Hematopoietic multipotent progenitor cell treated with erythropoietin and hydrocortisone succinate and interleukin-3 and kit ligand, for 6 days (in vitro differentiated cells): ENCODE measurements at regions not wholly inside any gene's neighbourhood (a gene's known extent, or its start where the extent isn't known, plus 50 kb on each side); places are given as distances from the start of the nearest gene placed in this dataset.
A peak's percentile ranks its signal among the peaks of the same experiment; 100 is the strongest.
"Not testable (repeated sequence)": the region's sequence is repeated elsewhere in the genome, so short reads cannot be mapped to it uniquely, and the experiment has no call there.

Experiments used
- DNase-seq: peaks from one replicate; pipeline ENCODE4 v3.0.0-alpha.2; 2015

DNA sequence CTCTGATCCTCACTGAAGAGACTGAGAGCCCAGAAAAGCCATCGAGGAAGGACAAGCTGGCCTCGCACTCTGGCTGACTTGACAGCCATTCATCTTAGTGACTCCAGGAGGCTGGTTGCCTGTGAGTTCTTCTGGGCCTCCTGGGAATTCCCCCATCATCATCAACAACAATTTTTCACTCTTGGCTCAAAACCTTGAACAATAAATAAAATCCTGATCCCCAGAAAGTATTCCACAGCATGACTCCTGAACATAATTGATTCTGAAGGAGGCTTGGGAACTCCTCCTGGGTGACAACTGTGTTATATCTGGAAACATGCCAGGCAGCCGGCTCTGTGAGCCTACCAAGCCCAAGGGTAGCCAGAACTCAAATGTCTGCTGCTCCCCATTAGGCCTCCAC is 188.6 kb downstream of the SHQ1 start:
- DNase-seq, result no peak

DNA sequence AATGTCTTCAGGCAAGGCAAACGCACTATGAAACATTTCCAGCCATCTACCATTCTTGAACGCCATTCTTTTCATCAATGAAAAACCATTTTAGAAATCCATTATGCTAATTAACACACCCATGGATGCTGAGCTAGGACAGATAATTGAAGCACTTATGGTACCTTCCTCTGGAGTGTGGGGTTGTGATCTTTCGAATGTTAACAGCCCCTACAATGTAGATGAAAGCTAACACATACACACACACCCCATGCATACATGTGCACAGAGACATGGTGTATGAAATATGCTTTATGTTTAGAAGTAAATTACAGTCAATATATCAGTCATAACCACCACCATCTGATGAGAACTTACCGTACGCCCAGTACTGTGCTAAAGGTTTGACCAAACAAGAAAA is 189.1 kb downstream of the SHQ1 start:
- DNase-seq, result no peak

DNA sequence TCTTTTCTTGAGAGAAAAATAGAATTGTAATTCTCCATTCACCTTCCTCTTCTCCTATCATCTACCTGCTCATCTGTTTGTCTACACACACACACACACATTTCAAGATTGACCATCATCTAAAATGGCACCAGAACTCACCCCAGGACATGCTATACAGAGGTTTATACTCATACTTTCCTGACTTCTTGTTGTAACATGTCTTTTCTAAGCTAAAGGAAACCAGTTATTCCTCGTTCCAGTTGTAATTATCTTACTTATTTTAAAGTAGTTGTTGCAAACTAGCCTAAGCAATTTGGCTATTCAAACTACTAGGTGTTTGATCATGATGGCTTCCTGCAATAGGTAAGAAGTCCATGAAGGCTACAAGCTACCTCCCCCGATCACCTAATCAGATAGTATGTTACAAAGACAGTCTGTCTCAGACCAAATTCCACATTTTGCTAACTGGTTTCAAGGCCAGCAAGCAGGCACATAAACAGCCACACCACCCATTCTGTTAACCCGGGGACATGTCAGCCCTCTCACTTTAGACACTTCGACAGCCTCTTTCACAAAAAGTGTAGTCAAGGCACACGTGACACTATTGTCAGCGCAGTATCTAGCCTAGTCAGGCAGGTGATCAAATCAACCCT is 189.7 kb downstream of the SHQ1 start:
- DNase-seq, result no peak

DNA sequence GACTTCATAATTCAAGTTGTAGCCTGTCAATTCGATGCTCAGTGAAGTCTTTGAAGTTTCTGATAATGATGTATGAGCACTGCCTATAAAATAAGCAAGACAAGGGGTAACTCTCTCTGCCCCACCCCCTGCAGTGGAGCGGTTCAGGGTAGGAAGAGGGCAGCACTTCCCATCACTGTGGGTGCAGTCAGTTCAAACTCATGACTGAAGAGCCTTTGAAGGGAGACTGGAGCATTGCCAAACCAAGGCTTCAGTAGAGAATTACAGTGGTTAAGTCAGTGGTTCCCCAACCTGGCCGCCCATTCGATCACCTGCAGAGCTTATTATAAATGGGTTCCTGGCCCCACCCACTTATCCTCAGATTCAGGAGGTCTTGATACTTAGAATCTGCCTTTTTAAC is 190.6 kb downstream of the SHQ1 start:
- peak; percentile 78 for DNase-seq

DNA sequence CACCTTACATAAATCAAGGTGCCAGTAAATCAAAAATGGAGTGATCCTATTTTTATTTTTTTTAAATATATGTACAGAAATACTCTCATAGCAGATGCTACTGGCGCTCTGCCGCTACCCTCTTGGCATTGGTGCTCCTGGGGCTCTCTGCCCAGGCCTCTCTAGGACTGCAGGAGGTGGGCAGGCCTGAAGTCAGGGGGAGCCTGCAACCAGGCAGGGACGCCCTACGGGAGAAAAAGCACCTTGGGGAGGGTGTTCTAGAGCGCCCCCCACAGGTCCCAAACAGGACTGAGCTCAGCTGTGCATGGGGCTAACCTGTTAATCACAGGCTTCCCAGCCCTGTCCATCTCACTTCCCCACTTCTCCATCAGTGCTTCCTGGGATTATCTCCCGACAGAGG is 192.5 kb downstream of the SHQ1 start:
- no peak for DNase-seq

DNA sequence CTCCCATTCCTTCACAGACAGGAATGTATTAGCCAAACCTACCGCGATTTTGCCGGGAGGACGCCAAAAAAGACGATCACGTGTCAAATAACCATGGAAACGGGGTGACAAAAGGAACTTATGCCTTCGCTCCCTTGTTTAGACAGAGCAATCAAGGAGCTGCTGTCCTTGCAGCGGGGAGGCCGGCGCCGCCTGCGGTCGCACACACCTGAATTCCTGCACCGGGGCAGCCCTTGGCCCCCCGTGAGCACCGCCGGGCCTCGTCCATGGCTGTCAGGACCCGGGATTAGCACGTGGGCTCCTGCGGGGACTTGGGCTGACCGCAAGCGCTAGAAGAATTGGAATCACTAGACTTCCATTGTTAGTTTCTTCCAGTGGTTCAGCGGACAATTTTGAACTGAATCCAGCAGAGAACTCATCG is 193.1 kb downstream of the SHQ1 start:
- peak; percentile 22 for DNase-seq

DNA sequence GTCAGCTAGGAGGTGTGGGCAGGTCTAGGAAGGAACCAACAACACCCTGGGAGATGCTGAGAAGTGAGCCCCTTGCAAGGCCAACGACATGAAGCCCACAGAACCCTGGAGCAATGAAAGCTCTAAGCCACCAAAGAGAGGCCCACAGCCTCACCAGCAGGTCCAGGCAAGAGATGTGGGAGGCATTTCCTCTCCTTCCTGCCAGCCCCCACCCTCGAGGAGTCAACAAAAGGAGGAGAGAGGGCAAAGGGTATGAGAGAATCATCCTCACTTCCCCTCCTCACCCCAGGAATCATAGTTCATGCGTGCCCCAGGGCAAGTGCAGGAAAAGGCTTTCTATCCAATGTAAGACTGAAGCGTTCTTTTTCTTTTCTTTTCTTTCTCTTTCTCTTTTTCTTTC is 195.8 kb downstream of the SHQ1 start:
- no peak for DNase-seq

DNA sequence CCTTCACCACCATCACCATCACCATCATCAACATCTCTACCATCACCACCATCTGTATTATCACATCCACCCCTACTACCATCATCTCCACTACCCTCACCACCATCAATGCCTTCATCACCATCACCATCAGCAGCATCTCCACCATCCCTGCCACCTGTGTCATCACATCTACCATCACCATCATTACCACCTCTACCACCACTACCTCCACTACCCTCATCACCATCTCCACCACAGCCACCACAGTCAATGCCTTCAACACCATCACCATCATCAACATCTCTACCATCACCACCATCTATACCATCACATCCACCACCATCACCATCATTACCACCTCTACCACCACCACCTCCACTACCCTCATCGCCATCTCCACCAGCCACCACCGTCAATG is 196.7 kb downstream of the SHQ1 start:
- no peak for DNase-seq

DNA sequence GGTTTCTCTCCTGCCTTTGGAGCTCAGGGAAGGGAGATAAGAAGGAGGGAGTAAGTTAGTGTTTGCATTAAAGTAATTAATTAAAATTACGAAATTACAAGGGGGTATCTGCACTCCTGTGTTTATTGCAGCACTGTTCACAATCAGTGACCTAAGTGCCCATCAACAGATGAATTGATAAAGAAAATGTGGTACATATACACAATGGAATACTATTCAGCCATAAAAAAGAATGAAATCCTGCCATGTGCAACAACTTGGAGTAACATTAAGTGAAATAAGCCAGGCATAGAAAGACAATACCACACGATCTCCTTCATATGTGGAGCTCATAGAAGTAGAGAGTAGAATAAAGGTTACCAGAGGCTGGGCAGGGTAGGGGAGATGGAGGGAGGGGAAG is 202.0 kb downstream of the SHQ1 start:
- DNase-seq, result no peak

DNA sequence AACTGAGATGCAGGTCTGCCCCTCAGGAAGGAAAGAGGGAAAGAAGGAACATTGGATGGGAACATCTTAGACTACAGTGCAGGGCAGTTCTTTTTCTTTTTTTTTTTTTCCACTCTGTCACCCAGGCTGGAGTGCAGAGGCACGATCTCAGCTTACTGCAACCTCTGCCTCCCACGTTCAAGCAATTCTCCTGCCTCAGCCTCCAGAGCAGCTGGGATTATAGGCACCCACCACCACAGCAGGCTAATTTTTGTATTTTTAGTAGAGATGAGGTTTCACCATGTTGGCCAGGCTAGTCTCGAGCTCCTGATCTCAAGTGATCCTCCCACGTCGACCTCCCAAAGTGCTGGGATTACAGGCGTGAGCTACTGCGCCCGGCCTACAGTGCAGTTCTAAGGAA is 204.6 kb downstream of the SHQ1 start:
- not testable (repeated sequence) for DNase-seq

DNA sequence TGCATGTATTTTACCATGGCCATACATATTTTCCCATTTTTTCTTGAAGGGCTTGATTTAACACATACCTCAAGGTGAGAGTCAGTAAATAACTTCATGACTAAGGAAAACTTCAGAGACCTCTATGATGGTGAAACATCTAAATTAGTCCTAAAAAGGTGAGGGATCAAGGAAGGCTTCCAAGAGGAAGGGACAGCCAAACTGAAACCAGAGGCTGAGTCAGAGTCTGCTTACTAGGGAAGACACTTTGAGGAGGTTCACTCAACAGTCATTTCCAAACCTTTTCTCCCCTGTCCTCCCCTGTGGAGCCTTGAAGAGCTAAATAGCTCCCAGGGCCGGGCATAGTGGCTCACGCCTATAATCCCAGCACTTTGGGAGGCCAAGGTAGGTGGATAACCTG is 206.6 kb downstream of the SHQ1 start:
- DNase-seq, result no peak

DNA sequence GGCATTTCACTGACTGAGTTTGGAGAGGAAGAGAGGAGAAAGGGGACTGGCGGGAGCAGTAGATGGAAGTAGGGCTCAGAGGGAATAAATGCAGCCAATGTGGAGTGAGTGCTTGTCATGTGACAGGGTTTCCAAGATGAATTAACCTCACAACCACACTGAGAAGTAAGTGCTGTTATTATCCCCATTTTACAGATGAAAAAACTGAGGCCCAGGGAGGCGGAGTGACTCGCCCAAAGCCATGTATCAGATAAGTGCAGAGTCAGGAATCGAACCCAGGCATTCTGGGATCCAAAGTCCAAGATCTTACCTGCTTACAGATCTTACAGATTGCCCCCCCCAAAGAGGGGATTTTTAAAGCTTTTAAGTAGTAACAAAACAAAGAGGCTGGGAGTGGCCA is 207.2 kb downstream of the SHQ1 start:
- DNase-seq, result no peak

DNA sequence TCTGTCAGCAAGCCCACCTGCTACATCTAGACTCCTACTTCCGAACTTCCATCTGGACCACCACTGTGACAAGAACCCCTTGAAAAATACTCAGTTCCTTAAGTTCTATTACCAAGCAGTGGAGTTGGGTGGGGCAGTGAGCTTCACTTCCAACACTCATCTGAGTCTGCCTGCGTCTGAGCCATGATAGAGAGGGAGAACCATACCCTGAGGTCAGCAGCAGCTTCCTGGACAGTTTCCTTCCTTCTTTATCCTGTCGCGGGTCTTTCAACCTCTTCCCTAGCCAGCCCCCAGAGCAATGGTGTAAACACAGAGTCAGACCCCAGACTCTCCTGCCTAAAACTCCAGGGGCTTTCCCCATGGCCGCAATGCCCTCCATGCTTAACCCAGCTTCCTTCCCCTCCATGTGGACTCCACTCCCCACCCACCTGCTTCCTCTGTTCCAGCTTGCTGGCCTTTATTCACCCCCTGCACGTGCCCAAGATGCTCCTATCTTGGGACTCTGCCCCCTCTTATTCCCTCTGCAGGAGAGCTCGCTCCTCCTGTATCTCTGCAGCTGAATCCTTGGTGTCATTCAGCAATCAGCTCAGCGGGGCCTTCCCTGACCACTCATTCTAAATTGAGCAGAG is 211.2 kb downstream of the SHQ1 start:
- DNase-seq, result no peak

DNA sequence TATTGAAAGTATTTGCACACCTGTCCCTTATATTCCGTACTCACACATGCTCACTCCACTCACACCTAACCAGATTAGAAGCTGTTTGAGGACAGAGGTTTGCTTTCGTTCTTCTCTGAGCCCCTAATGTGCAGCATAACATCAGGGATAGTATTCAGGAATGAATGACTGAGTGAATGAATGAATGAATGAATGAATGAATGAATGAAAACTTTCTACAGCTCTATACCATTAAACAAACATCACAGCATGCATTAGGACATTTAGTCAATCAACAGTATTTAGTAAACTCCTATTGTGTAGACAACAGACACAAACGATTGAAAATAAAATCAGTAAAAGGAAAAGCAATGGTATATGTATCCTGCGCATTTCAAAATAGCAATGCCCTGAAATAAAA is 212.7 kb downstream of the SHQ1 start:
- no peak for DNase-seq

DNA sequence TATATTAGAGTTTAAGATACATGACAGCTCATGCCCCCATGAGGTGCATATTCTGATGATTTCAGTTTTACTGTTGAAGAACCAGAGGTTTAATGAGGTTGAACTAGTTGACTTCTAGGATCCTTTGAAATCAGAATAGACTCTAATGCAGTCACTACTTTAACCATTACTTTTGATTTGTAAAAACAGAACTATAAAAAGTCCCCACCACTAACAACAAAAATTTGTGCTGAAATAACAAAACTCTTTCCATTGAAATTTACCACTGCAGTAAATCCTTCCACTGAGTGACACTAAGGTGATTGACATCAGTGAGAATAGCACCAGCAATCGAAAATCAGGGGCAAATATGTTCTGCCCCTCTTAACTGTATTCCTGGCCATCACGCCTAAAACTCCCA is 214.1 kb downstream of the SHQ1 start:
- no peak for DNase-seq

DNA sequence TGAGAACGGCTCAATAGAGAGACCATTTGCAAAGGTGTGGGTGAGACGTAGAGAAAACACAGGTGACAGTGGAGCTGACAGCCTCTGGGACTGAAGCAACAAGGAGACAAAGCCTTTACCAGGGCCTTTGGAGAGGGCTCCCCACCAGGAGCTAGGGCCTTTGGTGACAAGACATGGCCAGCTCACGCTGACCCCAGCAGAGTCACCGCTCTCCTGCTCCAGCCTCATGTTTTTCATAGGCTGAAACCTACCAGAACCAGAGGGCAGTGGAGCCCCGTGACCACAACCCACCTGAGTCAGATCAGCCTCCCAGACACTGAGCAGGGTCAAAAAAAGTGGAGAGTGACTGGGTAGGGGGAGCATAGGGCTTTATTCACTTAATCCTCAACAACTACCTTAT is 214.7 kb downstream of the SHQ1 start:
- no peak for DNase-seq

DNA sequence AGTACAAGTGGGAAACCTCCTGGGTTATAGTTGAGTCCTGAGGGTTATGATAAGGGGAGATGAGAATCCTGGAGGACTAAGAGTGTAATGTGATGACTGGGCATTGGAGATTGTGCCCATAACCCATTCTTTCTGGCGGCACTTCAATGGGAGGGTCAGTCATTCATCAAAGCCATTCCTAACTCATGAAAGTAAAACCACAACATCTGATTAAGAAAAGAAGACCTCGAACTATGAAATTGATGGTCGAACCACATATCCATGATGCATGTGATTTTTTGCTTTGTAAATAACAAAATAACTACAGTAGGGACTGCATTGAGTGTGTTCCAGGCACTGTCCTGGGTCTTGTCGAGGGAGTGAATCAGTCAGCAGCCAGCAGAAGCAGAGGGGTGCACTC is 215.1 kb downstream of the SHQ1 start:
- no peak for DNase-seq

DNA sequence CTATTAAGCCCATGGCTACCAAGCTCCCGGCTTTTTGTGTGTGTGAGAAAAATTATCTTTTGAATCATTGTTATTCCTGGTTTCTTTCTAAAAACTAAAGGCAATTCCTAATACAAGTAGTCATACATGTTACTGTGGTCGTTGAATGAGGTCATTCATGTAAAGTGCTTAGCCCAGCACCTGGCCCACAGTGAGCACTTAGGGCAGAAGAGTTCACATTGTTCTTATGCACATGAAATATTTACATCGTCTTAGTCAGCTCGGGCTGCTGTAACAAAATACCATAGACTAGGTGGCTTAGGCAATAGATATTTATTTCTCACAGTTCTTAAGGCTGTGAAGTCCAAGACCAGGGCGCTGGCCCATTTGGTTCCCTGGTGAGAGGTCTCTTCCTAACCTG is 216.1 kb downstream of the SHQ1 start:
- no peak for DNase-seq

DNA sequence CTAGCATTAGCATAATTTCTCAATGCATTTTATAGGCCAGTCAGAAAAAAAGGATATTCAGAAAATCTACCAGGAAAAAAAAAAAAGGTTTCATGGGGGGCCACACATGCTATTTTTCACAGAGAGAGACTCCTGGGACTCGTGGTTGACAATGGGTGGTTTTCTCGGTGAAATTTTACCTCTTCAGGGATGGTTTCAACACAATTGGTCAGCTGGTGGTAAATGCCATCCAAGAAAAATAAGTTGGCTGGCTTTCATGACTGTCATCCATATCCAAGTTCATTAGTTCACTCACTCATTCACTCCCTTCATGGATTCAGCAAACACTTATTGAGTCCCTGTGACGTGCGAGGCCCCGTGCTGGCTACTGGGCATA is 217.3 kb downstream of the SHQ1 start:
- no peak for DNase-seq

DNA sequence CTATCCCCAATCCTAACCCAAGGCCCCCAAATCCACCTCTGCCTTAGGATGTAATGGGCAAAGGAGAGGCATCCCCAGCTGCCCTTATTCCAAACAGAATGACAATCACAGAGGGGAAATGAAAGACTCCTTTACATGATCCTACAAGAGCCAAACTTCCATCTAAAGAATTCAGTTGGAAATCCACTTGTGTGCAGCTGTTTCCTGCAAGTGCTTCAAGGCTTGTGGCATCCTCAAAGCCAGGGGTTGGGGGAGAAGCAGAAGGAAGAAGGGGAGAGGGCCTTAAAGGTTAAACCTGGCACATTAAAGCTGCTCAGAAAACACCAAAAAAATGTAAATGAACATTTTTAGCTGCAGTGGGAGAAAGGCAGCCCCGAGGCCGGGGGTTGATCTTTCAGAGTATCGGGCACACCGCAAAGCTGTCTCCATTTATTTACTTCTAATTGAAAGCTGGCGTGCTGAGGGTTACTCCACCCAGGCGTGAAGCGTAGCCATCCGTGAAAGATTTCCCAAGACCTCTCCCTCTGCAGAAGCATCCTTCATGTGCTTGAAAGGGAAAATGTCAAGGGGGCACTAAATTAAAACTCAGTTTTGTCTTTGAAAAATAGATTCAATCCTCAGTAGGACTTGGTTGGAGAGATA is 217.8 kb downstream of the SHQ1 start:
- no peak for DNase-seq

DNA sequence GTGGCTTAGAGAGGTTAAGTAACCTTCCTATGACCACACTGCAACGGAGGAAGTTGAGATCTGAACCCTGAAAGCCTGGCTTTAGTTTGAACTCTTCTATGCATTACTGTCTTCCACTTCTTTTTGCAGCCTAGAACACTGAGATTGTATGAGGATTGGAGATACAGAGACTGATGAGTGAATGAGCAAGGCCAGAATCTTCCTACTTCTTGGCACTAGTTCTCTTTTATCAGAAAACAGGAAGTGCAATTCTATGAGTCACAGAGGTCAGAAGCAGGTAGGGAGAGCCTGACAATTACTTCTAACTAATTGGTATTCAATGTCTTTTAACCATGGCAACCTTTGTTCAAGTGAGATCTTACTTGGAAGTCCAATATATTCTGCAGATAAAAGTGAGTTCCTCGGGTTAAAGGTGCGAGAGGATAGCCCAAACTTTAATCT is 219.0 kb downstream of the SHQ1 start:
- peak; percentile 60 for DNase-seq

DNA sequence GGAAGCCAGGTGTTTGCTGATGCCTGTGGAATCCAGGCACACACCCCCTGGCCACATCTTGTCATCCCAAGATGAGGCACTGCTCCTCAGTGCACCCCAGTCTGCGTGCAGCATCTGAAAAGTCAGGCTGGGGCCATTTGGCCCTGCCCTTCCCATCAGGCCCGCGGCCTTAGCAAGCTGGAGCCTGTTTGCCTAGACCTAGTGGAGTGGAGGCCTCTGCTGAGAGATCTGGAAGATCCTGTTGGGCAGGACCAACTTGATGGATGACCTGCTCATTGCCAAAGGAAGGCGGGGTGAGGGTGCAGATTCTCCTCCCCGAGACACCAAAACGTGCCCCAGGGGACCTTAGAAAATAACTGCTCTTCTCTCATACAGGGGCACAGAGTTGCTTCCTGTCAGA is 220.2 kb downstream of the SHQ1 start:
- DNase-seq, result no peak

DNA sequence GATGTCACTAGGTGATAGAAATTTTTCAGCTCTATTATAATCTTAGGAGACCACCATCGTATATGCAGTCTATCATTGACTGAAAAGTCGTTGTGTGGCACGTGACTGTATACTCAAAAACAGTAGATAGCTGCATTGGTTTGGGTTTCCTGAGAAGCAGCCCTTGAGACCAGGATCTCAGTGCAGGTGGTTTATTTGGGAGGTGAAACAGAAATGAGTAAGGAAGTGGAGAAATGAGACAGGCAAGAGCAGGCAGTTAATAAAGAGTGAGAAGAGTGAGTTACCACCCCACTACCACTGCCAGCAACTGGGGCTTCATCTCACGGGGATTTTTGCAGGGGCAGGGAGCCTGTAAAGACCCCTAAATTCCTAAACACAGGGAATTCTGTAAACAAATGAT is 221.0 kb downstream of the SHQ1 start:
- DNase-seq, result no peak

DNA sequence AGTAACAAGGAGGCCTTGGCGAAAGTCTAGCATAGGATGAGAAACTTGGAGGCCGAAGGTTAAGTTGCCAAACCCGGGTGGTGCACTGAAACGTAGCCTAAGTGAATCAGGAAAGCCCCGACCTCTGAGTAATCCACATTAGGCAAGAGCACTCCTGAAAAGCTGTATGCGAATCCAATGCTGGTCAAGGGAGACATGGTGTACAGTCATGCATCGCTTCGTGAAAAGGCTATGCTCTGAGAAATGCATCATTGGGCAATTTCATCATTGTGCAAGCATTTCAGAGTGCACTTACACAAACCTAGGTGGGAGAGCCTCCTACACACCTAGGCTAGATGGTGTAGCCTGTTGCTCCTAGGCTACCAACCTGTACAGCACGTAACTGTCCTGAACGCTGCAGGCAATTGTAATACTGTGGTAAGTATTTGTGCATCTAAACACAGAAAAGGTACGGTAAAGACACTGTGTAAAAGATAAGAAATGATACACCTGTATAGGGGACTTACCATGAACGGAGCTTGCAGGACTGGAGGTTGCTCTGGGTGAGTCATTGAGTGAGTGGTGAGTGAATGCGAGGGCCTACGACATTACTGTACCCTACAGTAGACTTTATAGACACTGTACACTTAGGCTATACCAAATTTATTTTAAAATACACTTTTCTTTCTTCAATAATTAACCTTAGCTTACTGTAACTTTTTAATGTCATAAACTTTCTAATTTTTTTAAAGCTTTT is 222.5 kb downstream of the SHQ1 start:
- no peak for DNase-seq
